Osteocyte (in vitro differentiated cells): ENCODE measurements at regions not wholly inside any gene's neighbourhood (a gene's known extent, or its start where the extent isn't known, plus 50 kb on each side); places are given as distances from the start of the nearest gene placed in this dataset.

ENCODE experiments used
- DNase-seq: peaks from one replicate; pipeline ENCODE4 v3.0.0; 2021; ENCODE audit warnings: mixed read lengths; ENCODE audit not compliant: unreplicated experiment; ENCODE audit errors: extremely low spot score
- H3K27ac Mint-ChIP-seq: one replicate; pipeline ENCODE4 v1.8.0; 2021; ENCODE audit warnings: mild to moderate bottlenecking, mixed read lengths; ENCODE audit not compliant: unreplicated experiment
- H3K27me3 Mint-ChIP-seq: one replicate; pipeline ENCODE4 v1.8.0; 2021; ENCODE audit warnings: mixed read lengths; ENCODE audit not compliant: unreplicated experiment
- H3K36me3 Mint-ChIP-seq: one replicate; pipeline ENCODE4 v1.8.0; 2021; ENCODE audit warnings: mixed read lengths; ENCODE audit not compliant: unreplicated experiment
- H3K4me1 Mint-ChIP-seq: one replicate; pipeline ENCODE4 v1.8.0; 2021; ENCODE audit warnings: mixed read lengths; ENCODE audit not compliant: unreplicated experiment
- H3K4me3 Mint-ChIP-seq: one replicate; pipeline ENCODE4 v1.8.0; 2021; ENCODE audit warnings: mild to moderate bottlenecking, moderate library complexity, mixed read lengths; ENCODE audit not compliant: unreplicated experiment
- H3K9me3 Mint-ChIP-seq: one replicate; pipeline ENCODE4 v1.8.0; 2021; ENCODE audit warnings: mixed read lengths; ENCODE audit not compliant: unreplicated experiment
- TF ChIP-seq, protein P1 (sequence below): fragments of 200-600 bp; sonication (generic); IDR thresholded peaks from 2 replicates; pipeline ENCODE4 v1.5.0; 2021; ENCODE audit warnings: antibody characterized with exemption, mild to moderate bottlenecking, moderate library complexity

GRCh38 chr12:94801745-94802144 is 151.4 kb upstream of the TMCC3 start:
- Mint-ChIP-seq H3K4me3 (no peak overlapping the region), H3K27me3 (no peaks in the 10 kb centered on the region), H3K4me1 (peaks cover 2% of the 10 kb centered on the region), H3K9me3 (no peaks in the 10 kb centered on the region), H3K36me3 (no peaks in the 10 kb centered on the region), H3K27ac (no peak overlapping the region)
- no peak for DNase-seq
- TF ChIP-seq, protein P1, sequence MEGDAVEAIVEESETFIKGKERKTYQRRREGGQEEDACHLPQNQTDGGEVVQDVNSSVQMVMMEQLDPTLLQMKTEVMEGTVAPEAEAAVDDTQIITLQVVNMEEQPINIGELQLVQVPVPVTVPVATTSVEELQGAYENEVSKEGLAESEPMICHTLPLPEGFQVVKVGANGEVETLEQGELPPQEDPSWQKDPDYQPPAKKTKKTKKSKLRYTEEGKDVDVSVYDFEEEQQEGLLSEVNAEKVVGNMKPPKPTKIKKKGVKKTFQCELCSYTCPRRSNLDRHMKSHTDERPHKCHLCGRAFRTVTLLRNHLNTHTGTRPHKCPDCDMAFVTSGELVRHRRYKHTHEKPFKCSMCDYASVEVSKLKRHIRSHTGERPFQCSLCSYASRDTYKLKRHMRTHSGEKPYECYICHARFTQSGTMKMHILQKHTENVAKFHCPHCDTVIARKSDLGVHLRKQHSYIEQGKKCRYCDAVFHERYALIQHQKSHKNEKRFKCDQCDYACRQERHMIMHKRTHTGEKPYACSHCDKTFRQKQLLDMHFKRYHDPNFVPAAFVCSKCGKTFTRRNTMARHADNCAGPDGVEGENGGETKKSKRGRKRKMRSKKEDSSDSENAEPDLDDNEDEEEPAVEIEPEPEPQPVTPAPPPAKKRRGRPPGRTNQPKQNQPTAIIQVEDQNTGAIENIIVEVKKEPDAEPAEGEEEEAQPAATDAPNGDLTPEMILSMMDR = no peak

- H3K9me3 Mint-ChIP-seq = no peaks in the 10 kb centered on the region
- DNase-seq = no peak
- H3K4me1 Mint-ChIP-seq = peaks cover 10% of the 10 kb centered on the region
- H3K27ac Mint-ChIP-seq = no peak overlapping the region
- no peak overlapping the region for H3K4me3 Mint-ChIP-seq
- no peaks in the 10 kb centered on the region for H3K27me3 Mint-ChIP-seq
- TF ChIP-seq, protein P1 = no peak
- no peaks in the 10 kb centered on the region for H3K36me3 Mint-ChIP-seq
These were observed 148.8 kb upstream of the TMCC3 start for GRCh38 chr12:94799136-94799535.

DNA sequence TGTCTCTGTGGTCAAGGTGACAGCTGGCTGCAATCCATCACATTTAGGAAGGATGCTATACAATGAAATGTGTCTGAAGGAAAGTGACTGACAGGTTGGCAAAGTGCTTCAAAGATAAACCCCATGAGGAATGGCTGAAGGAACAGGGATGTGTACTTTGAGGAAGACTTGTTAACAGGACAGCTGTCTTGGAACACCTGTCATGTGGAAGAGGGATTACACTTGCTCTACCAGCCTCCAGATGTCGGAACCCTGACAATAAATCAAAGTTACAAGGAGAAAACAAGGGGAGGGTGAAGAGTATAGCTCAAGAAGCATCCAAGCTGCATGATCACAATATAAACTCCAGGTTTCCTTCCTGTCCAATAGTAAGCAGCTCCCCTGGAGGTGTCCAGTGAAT is 147.8 kb upstream of the TMCC3 start:
- DNase-seq = no peak
- H3K27ac Mint-ChIP-seq = no peak overlapping the region
- TF ChIP-seq, protein P1 = no peak
- H3K4me1 Mint-ChIP-seq = peaks cover 16% of the 10 kb centered on the region
- H3K9me3 Mint-ChIP-seq = no peaks in the 10 kb centered on the region
- H3K27me3 Mint-ChIP-seq = no peaks in the 10 kb centered on the region
- H3K36me3 Mint-ChIP-seq = no peaks in the 10 kb centered on the region
- no peak overlapping the region for H3K4me3 Mint-ChIP-seq

GRCh38 chr12:94795520-94795919 is 145.2 kb upstream of the TMCC3 start:
- Mint-ChIP-seq H3K4me3 (no peak overlapping the region), H3K27me3 (peaks cover 8% of the 10 kb centered on the region), H3K27ac (no peak overlapping the region), H3K36me3 (no peaks in the 10 kb centered on the region), H3K4me1 (peaks cover 22% of the 10 kb centered on the region), H3K9me3 (no peaks in the 10 kb centered on the region)
- TF ChIP-seq, protein P1 = no peak
- DNase-seq = no peak

DNA sequence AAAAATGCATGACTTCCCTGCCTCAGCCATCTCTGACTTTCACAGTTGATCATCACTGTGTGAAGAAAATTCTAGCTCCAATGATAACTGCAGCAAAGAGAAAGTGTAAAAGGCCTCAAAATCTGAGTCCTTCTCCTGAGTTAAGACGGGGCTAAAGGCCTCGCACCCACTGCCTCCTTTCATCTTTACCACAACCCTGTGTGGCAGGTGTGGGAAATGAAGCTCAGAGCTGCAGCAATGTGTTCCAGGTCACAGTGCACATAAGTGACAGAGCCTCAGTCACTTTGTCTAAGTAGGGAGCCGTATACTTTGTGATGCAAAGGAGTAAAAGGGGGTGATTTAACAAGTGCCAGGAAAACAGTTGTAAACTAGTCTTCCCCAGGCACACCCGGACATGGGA is 144.7 kb upstream of the TMCC3 start:
- Mint-ChIP-seq H3K9me3 (no peaks in the 10 kb centered on the region), H3K36me3 (no peaks in the 10 kb centered on the region)

More for the DNA sequence above, 144.7 kb upstream of the TMCC3 start:
- DNase-seq = no peak
- no peak overlapping the region for H3K4me3 Mint-ChIP-seq
- H3K27ac Mint-ChIP-seq = no peak overlapping the region
- peaks cover 22% of the 10 kb centered on the region for H3K4me1 Mint-ChIP-seq
- H3K27me3 Mint-ChIP-seq = peaks cover 12% of the 10 kb centered on the region
- TF ChIP-seq, protein P1 = no peak
